Keratinocyte (primary cell): ENCODE measurements at regions not wholly inside any gene's neighbourhood (a gene's known extent, or its start where the extent isn't known, plus 50 kb on each side); places are given as distances from the start of the nearest gene placed in this dataset.

Source experiments
- DNase-seq: peaks from one replicate; pipeline ENCODE4 v3.0.0-alpha.2; 2011; ENCODE audit warnings: low read depth, missing footprints, low spot score
- FAIRE-seq: peaks from 2 replicates; lab custom pipeline; 2011; peaks lifted over from hg19 to GRCh38; lab: Jason Lieb, UNC
- H2AFZ ChIP-seq: 2 replicates; pipeline ENCODE4 v1.6.0; 2012; ENCODE audit warnings: low read length, control low read depth, inconsistent platforms; ENCODE audit not compliant: control insufficient read depth
- H3K27ac ChIP-seq: 2 replicates; pipeline ENCODE4 v1.5.1; 2011; ENCODE audit warnings: low read length; ENCODE audit not compliant: control insufficient read depth, insufficient read depth
- H3K27me3 ChIP-seq: 3 replicates; pipeline ENCODE4 v1.6.0; 2011; ENCODE audit warnings: low read length; ENCODE audit not compliant: control insufficient read depth, insufficient read depth; ENCODE audit errors: extremely low read depth
- H3K36me3 ChIP-seq, 2 experiments: 2 replicates in 1 of 2; 3 replicates in 1 of 2; pipeline ENCODE4 v1.5.1; 2011; ENCODE audit warnings: low read length in 2 of 2, mild to moderate bottlenecking in 1 of 2; ENCODE audit not compliant: control insufficient read depth in 2 of 2, insufficient read depth in 2 of 2; ENCODE audit errors: extremely low read depth in 1 of 2
- H3K4me1 ChIP-seq: 3 replicates; pipeline ENCODE4 v1.5.1; 2011; ENCODE audit warnings: low read length; ENCODE audit not compliant: control insufficient read depth, insufficient read depth; ENCODE audit errors: extremely low read depth
- H3K4me2 ChIP-seq: 3 replicates; pipeline ENCODE4 v1.6.0; 2011; ENCODE audit warnings: low read depth, low read length; ENCODE audit not compliant: control insufficient read depth, insufficient read depth; ENCODE audit errors: extremely low read depth
- H3K4me3 ChIP-seq, 3 experiments: fragments of 200-600 bp in 1 of 3; sonication (generic) in 1 of 3; 2 replicates in 2 of 3; 3 replicates in 1 of 3; pipeline ENCODE4 v1.5.1; 2011 to 2016; ENCODE audit warnings: low read length in 3 of 3, mild to moderate bottlenecking in 3 of 3, control low read depth in 2 of 3, inconsistent platforms in 1 of 3, low read depth in 1 of 3, mixed read lengths in 1 of 3, mixed run types in 1 of 3, moderate library complexity in 1 of 3; ENCODE audit not compliant: control insufficient read depth in 2 of 3, insufficient read depth in 2 of 3; ENCODE audit errors: extremely low read depth in 1 of 3
- H3K79me2 ChIP-seq: 2 replicates; pipeline ENCODE4 v1.6.0; 2012; ENCODE audit warnings: low read length; ENCODE audit not compliant: control insufficient read depth, insufficient read depth
- H3K9ac ChIP-seq: 3 replicates; pipeline ENCODE4 v1.6.0; 2011; ENCODE audit warnings: low read length; ENCODE audit not compliant: control insufficient read depth, insufficient read depth; ENCODE audit errors: extremely low read depth
- H3K9me1 ChIP-seq: 3 replicates; pipeline ENCODE4 v1.6.0; 2011; ENCODE audit warnings: low read length; ENCODE audit not compliant: control insufficient read depth, insufficient read depth; ENCODE audit errors: extremely low read depth
- H3K9me3 ChIP-seq: 2 replicates; pipeline ENCODE4 v1.5.1; 2012; ENCODE audit warnings: low read depth, low read length; ENCODE audit not compliant: control insufficient read depth
- H4K20me1 ChIP-seq: 3 replicates; pipeline ENCODE4 v1.6.0; 2011; ENCODE audit warnings: low read length; ENCODE audit not compliant: control insufficient read depth, insufficient read depth; ENCODE audit errors: extremely low read depth
- CTCF ChIP-seq, 3 experiments: IDR thresholded peaks in 1 of 3; conservative IDR thresholded peaks in 1 of 3; optimal IDR thresholded peaks in 1 of 3; 2 replicates in 2 of 3; 3 replicates in 1 of 3; pipeline versions ENCODE3 to v1.5.1; 2011; ENCODE audit warnings: low read length in 3 of 3, mild to moderate bottlenecking in 3 of 3, moderate library complexity in 2 of 3, control low read depth in 1 of 3, inconsistent platforms in 1 of 3; ENCODE audit not compliant: insufficient read depth in 2 of 3; ENCODE audit errors: extremely low read depth in 1 of 3
- EZH2 ChIP-seq: IDR thresholded peaks from one replicate; pipeline ENCODE4 v1.6.1; 2012; ENCODE audit warnings: inconsistent platforms, mild to moderate bottlenecking, low read length, moderate library complexity
- dilution Hi-C: fragments of 300-500 bp; cut with MboI; formaldehyde crosslinking; loops from one replicate; pipeline ENCODE4 v1.7.0; 2020; ENCODE audit warnings: low sequenced_read_pairs; ENCODE audit not compliant: extremely low pct_ligation_motif_present

- no peaks in the 10 kb centered on the region for H3K79me2 ChIP-seq
- H3K4me2 ChIP-seq: no peak overlapping the region
- H3K4me1 ChIP-seq: no peaks in the 10 kb centered on the region
- no peaks in the 10 kb centered on the region for H3K36me3 ChIP-seq
- no peaks in the 10 kb centered on the region for H3K9me1 ChIP-seq
- no peak for FAIRE-seq
- TF ChIP-seq EZH2 (no peak), CTCF (optimal IDR thresholded peaks at IDR 0.05 in 1 of 3, IDR thresholded peaks at IDR 0.05 in 1 of 3, conservative IDR thresholded peaks at IDR 0.05 in 1 of 3; ENCODE audit: extremely low read depth in 1 of 3, insufficient read depth in 2 of 3, low read length in 3 of 3) (no peak)
- H2AFZ ChIP-seq: no peak overlapping the region
- no peak for DNase-seq
- H4K20me1 ChIP-seq: no peaks in the 10 kb centered on the region
- H3K9ac ChIP-seq: no peak overlapping the region
- dilution Hi-C loops: no loop called here
- H3K27me3 ChIP-seq: peaks cover 8% of the 10 kb centered on the region
- no peak overlapping the region for H3K27ac ChIP-seq
- H3K4me3 ChIP-seq: no peak overlapping the region
- H3K9me3 ChIP-seq: no peaks in the 10 kb centered on the region
These were observed 105.7 kb upstream of the ALDH1B1 start for GRCh38 chr9:38286766-38287165.

GRCh38 chr9:38286357-38286756 is 106.1 kb upstream of the ALDH1B1 start:
- Histone ChIP-seq H3K79me2 (no peaks in the 10 kb centered on the region), H3K9me3 (no peaks in the 10 kb centered on the region), H4K20me1 (no peaks in the 10 kb centered on the region), H2AFZ (no peak overlapping the region), H3K4me3 (no peak overlapping the region), H3K9ac (no peak overlapping the region), H3K9me1 (no peaks in the 10 kb centered on the region), H3K27ac (no peak overlapping the region), H3K36me3 (no peaks in the 10 kb centered on the region), H3K4me1 (no peaks in the 10 kb centered on the region), H3K27me3 (peaks cover 10% of the 10 kb centered on the region), H3K4me2 (no peak overlapping the region)
- dilution Hi-C loops: no loop called here
- TF ChIP-seq EZH2 (no peak), CTCF (optimal IDR thresholded peaks at IDR 0.05 in 1 of 3, IDR thresholded peaks at IDR 0.05 in 1 of 3, conservative IDR thresholded peaks at IDR 0.05 in 1 of 3; ENCODE audit: extremely low read depth in 1 of 3, insufficient read depth in 2 of 3, low read length in 3 of 3) (no peak)
- DNase-seq (no peak), FAIRE-seq (no peak)
